ENCODE measurements at regions not wholly inside any gene's neighbourhood (a gene's known extent, or its start where the extent isn't known, plus 50 kb on each side); places are given as distances from the start of the nearest gene placed in this dataset.

DNA sequence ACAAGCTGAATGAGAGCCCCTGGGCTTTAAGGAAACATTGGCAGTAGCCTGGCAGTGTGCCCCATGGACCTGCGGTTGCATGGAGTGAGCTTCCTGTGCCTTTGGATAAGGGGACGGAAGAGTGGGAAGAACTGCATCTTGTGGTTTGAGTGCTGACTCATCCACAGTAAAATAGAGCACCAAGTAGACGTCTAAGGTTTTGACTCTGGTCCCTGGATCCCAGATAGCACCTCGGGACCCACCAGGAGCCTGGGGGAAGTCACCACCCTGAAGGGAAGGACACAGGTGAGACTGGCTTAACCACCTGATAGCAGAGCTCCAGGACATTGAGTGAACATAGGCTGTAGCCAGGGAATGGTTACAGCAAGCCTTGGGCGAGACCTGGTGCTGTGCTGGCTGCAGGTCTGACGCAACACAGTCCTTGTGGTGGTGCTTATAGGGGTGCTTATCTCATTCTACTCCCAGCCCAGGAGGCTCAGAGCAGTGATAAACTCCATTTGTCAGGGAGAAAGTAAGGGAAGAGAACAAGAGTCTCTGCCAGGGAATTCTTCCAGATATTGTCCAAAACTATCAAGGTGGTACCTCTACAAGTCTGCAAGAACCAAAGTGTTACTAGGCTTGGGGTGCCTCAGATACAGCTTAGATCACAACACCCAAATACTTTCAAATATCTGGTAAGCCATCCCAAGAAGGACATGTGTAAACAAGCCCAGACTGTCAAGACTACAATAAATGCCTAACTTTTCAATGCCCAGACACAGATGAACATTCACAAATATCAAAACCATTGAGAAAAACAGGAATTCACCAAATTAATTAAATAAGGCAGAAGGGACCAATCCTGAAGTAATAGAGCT lies 123.6 kb upstream of the TET2 start:
- no peaks in the 10 kb centered on the region for H3K27me3 ChIP-seq (ENCODE audit: control insufficient read depth, insufficient read depth, low read length)
- H3K27ac ChIP-seq (ENCODE audit: low read length) = no peak overlapping the region
- H3K9ac ChIP-seq (ENCODE audit: low read length) = no peak overlapping the region
- no peaks in the 10 kb centered on the region for H3K36me3 ChIP-seq (ENCODE audit: control insufficient read depth, low read depth, low read length)
- no peaks in the 10 kb centered on the region for H3K9me3 ChIP-seq (ENCODE audit: control insufficient read depth, low read depth, low read length)
- no peaks in the 10 kb centered on the region for H3K4me1 ChIP-seq (ENCODE audit: control insufficient read depth, low read depth, low read length)
- no peak overlapping the region for H3K4me3 ChIP-seq (ENCODE audit: low read length)

DNA sequence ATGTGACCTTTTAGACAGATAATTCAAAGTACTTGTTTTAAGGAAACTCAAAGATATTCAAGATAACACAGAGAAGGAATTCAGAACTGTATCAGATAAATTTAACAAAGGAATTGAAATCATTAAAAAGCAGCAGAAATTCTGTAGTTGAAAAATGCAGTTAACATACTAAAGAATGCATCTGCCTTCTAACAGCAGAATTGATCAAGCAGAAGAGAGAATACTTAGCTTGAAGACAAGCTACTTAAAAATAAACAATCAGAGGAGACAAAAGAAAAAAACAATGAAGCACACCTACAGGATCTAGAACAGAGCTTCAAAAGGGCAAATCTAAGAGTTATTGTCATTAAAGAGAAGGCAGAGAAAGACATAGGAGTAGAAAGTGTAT lies 123.0 kb upstream of the TET2 start:
- H3K4me1 ChIP-seq (ENCODE audit: control insufficient read depth, low read depth, low read length) = no peaks in the 10 kb centered on the region
- H3K9me3 ChIP-seq (ENCODE audit: control insufficient read depth, low read depth, low read length) = no peaks in the 10 kb centered on the region
- H3K9ac ChIP-seq (ENCODE audit: low read length) = no peak overlapping the region
- H3K27ac ChIP-seq (ENCODE audit: low read length) = no peak overlapping the region
- no peaks in the 10 kb centered on the region for H3K27me3 ChIP-seq (ENCODE audit: control insufficient read depth, insufficient read depth, low read length)
- H3K36me3 ChIP-seq (ENCODE audit: control insufficient read depth, low read depth, low read length) = no peaks in the 10 kb centered on the region
- no peak overlapping the region for H3K4me3 ChIP-seq (ENCODE audit: low read length)

DNA sequence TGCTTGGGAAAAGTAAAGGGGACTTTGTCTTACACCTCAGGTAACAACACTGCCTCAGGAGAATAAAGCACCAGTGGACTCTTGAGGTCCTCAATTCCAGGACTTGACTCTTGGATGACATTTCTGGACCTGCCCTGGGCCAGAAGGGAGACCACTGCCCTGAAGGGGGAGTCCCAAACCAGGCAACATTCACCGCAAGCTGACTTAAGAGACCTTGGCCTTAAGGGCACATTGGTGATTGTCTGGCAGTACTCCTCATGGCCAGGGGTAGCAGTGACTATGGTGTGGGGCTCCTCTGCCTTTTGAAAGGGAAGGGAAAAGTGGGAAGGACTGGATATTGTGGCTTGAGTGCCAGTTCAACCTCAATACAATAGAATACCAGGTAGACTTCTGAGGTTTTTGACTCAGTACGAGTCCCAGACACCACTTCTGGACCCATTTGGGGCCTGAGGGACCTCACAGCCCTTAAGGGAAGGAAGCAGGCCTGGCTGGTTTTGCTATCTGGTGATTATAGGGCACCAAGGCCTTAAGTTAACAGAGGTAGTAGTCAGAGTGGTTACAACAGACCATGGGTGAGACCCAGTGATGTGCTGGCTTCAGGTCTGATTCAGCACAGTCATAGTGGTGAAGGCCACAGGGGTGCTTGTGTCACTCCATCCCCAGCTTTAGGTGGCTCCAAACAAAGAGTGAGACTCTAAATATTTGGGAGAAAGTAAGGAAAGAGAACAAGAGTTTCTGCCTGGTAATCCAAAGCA lies 121.2 kb upstream of the TET2 start:
- no peaks in the 10 kb centered on the region for H3K36me3 ChIP-seq (ENCODE audit: control insufficient read depth, low read depth, low read length)
- H3K27me3 ChIP-seq (ENCODE audit: control insufficient read depth, insufficient read depth, low read length) = no peaks in the 10 kb centered on the region
- H3K4me3 ChIP-seq (ENCODE audit: low read length) = no peak overlapping the region
- no peaks in the 10 kb centered on the region for H3K9me3 ChIP-seq (ENCODE audit: control insufficient read depth, low read depth, low read length)
- no peaks in the 10 kb centered on the region for H3K4me1 ChIP-seq (ENCODE audit: control insufficient read depth, low read depth, low read length)
- no peak overlapping the region for H3K27ac ChIP-seq (ENCODE audit: low read length)
- H3K9ac ChIP-seq (ENCODE audit: low read length) = no peak overlapping the region

DNA sequence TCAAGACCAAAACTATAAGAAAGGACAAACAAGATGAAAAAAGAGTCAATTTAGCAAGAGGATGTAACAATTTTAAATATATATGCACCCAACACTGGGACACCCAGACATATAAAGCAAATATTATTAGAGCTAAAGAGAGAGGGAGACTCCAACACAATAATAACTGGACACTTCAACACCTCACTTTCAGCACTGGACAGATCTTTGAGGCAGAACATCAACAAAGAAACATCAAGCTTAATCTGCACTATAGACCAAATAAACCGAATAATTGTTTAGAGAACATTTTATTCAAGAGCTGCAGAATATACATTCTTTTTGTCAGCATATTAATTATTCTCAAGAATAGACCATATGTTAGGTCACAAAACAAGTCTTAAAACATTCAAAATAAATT lies 109.7 kb upstream of the TET2 start:
- no peaks in the 10 kb centered on the region for H3K4me1 ChIP-seq (ENCODE audit: control insufficient read depth, low read depth, low read length)
- H3K36me3 ChIP-seq (ENCODE audit: control insufficient read depth, low read depth, low read length) = no peaks in the 10 kb centered on the region
- no peak overlapping the region for H3K9ac ChIP-seq (ENCODE audit: low read length)
- no peaks in the 10 kb centered on the region for H3K27me3 ChIP-seq (ENCODE audit: control insufficient read depth, insufficient read depth, low read length)
- no peak overlapping the region for H3K27ac ChIP-seq (ENCODE audit: low read length)
- H3K4me3 ChIP-seq (ENCODE audit: low read length) = no peak overlapping the region
- no peaks in the 10 kb centered on the region for H3K9me3 ChIP-seq (ENCODE audit: control insufficient read depth, low read depth, low read length)

DNA sequence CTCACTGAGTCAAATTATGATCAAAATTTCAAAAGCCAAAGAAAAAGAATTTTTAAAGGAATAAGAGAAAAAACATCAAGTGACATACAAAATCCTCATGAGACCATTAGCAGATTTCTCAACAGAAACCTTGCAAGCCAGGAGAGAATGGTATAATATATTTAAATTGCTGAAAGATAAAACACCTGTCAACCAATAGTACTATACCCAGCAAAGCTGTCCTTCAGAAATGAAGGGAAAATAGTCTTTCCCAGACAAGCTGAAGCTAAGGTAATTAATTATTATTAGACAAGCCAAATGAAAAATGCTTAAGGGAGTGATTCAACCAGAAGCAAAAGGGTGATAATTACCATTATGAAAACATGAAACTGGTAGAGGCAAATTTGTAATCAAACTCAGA lies 104.2 kb upstream of the TET2 start:
- Histone ChIP-seq H3K27me3 (ENCODE audit: control insufficient read depth, insufficient read depth, low read length) (no peaks in the 10 kb centered on the region), H3K4me3 (ENCODE audit: low read length) (no peak overlapping the region), H3K9ac (ENCODE audit: low read length) (no peak overlapping the region), H3K36me3 (ENCODE audit: control insufficient read depth, low read depth, low read length) (no peaks in the 10 kb centered on the region), H3K27ac (ENCODE audit: low read length) (no peak overlapping the region), H3K9me3 (ENCODE audit: control insufficient read depth, low read depth, low read length) (no peaks in the 10 kb centered on the region), H3K4me1 (ENCODE audit: control insufficient read depth, low read depth, low read length) (no peaks in the 10 kb centered on the region)

DNA sequence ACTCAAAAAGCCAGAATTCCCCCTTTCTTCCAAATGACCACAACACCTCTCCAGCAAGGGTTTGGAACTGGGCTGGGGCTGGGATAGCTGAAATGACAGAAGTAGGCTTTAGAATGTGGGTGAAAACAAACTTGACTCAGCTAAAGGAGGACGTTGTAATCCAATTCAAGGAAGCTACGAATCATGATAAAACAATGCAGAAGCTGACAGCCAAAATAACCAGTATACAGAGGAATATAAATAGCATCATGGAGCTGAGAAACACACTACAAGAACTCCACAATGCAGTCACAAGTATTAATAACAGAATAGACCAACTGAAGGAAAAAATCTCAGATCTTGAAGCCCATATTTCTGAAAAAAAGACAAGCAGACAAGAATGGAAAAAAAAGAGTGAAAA lies 95.8 kb upstream of the TET2 start:
- Histone ChIP-seq H3K4me3 (ENCODE audit: low read length) (no peak overlapping the region), H3K36me3 (ENCODE audit: control insufficient read depth, low read depth, low read length) (no peaks in the 10 kb centered on the region), H3K9ac (ENCODE audit: low read length) (no peak overlapping the region), H3K9me3 (ENCODE audit: control insufficient read depth, low read depth, low read length) (peaks cover 7% of the 10 kb centered on the region), H3K27ac (ENCODE audit: low read length) (no peak overlapping the region), H3K27me3 (ENCODE audit: control insufficient read depth, insufficient read depth, low read length) (no peaks in the 10 kb centered on the region), H3K4me1 (ENCODE audit: control insufficient read depth, low read depth, low read length) (no peaks in the 10 kb centered on the region)

DNA sequence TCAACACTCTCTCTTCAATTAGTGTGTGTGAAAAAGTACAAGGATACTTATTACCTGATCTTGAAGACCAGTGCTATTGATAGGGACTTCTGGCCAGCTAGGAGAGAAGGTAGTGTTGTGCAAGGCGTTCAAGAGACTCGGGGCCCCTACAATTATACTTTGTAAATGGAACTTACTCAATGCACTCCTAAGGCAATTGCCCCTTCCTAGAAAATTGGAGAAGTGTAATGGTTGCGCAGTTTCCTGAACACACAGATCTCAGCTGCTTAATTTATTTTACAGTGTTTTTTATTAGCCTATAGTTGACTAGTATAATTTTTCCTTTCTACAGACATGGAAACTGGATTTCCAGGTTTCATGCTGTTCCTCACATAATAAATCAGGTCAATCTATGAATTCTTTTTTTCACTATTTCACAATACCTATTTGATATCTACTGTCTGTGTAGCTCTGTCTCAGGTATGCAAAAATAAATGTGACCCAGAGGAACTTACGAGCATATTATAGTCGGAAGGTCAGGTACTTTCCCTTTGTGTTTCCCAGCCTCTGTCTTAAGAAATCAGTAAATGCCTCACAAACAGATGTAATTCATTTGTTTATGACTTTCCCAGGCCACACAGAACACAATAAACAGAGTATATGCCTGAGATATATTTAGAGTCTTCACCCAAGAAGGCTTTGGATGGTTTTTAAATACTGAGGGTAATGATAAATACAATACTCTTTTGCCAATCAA lies 89.1 kb upstream of the TET2 start:
- H3K9me3 ChIP-seq (ENCODE audit: control insufficient read depth, low read depth, low read length) = no peaks in the 10 kb centered on the region
- no peaks in the 10 kb centered on the region for H3K36me3 ChIP-seq (ENCODE audit: control insufficient read depth, low read depth, low read length)
- no peak overlapping the region for H3K4me3 ChIP-seq (ENCODE audit: low read length)
- no peak overlapping the region for H3K27ac ChIP-seq (ENCODE audit: low read length)
- no peaks in the 10 kb centered on the region for H3K27me3 ChIP-seq (ENCODE audit: control insufficient read depth, insufficient read depth, low read length)
- no peak overlapping the region for H3K9ac ChIP-seq (ENCODE audit: low read length)
- peaks cover 6% of the 10 kb centered on the region for H3K4me1 ChIP-seq (ENCODE audit: control insufficient read depth, low read depth, low read length)

DNA sequence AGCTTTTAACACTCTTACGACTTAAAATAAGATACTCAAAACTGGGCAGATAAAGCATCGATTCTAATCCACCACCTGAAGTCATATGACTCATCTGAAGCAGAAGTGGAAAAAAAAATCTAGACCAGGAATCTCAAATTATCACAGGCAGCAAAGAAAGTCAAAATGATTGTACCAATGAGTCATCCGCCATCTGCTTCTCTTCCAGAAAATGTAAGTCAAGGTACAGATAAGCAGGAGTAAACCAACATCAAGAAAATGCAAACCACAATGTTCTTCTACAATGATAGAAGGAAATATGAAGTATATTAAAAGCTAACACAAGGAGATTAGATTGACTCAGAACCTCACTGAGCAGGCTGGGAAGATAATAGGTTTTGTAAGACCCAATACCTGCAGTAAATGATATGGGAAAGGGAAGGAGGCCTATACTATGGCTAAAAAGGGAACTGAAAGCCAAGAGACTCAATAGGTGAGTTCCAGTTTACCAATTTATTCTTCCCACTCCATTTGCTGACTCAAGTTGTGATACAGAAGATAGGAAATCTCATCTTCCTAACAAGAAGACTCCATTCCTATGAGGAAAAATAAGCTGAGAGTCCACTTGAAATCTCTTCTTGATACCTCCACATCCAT lies 88.4 kb upstream of the TET2 start:
- no peaks in the 10 kb centered on the region for H3K36me3 ChIP-seq (ENCODE audit: control insufficient read depth, low read depth, low read length)
- H3K27ac ChIP-seq (ENCODE audit: low read length) = no peak overlapping the region
- no peak overlapping the region for H3K4me3 ChIP-seq (ENCODE audit: low read length)
- no peaks in the 10 kb centered on the region for H3K27me3 ChIP-seq (ENCODE audit: control insufficient read depth, insufficient read depth, low read length)
- peaks cover 6% of the 10 kb centered on the region for H3K4me1 ChIP-seq (ENCODE audit: control insufficient read depth, low read depth, low read length)
- no peaks in the 10 kb centered on the region for H3K9me3 ChIP-seq (ENCODE audit: control insufficient read depth, low read depth, low read length)
- H3K9ac ChIP-seq (ENCODE audit: low read length) = no peak overlapping the region

DNA sequence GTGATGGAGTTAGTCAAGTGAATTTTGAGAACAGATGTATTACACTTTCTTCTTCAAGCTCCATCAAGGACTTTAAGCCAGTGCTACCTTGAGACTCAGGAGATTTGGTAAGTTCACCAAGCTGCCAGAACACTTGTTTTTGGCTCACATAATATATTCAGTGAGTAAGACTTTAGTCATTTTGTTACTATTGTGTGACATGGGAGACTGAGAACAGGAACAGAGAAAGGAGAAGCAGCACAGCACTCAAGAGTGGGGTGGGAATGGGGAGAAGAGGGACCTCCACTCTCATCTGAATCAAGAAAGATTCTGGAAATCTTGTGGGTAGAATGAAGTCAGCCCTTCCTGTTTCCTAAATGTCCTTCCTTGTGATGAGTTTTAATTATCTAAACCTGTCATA lies 87.3 kb upstream of the TET2 start:
- Histone ChIP-seq H3K27me3 (ENCODE audit: control insufficient read depth, insufficient read depth, low read length) (no peaks in the 10 kb centered on the region), H3K36me3 (ENCODE audit: control insufficient read depth, low read depth, low read length) (no peaks in the 10 kb centered on the region), H3K4me3 (ENCODE audit: low read length) (no peak overlapping the region), H3K9ac (ENCODE audit: low read length) (no peak overlapping the region), H3K9me3 (ENCODE audit: control insufficient read depth, low read depth, low read length) (no peaks in the 10 kb centered on the region), H3K27ac (ENCODE audit: low read length) (no peak overlapping the region), H3K4me1 (ENCODE audit: control insufficient read depth, low read depth, low read length) (peaks cover 6% of the 10 kb centered on the region)

DNA sequence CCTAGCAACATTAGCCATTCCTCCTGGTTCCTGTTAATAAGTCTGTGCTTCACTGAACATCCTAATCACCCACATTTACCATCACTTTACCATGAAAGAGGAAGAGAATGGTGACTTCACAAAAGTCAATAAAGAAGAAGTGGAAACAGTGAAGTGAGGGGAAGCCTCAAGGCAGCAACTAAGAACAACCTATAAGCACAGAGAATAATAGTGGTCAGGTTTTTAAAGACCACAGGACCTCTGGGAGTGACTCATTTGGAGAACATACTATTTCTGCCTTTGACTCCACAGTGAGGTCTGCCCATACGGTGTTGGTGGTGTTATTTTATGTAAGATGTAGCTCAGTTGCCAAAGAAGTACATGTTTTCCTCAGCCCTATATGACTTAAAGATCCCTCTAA lies 86.0 kb upstream of the TET2 start:
- H3K4me1 ChIP-seq (ENCODE audit: control insufficient read depth, low read depth, low read length) = peaks cover 6% of the 10 kb centered on the region
- H3K9me3 ChIP-seq (ENCODE audit: control insufficient read depth, low read depth, low read length) = no peaks in the 10 kb centered on the region
- no peak overlapping the region for H3K27ac ChIP-seq (ENCODE audit: low read length)
- H3K27me3 ChIP-seq (ENCODE audit: control insufficient read depth, insufficient read depth, low read length) = no peaks in the 10 kb centered on the region
- H3K9ac ChIP-seq (ENCODE audit: low read length) = no peak overlapping the region
- no peak overlapping the region for H3K4me3 ChIP-seq (ENCODE audit: low read length)
- H3K36me3 ChIP-seq (ENCODE audit: control insufficient read depth, low read depth, low read length) = no peaks in the 10 kb centered on the region

DNA sequence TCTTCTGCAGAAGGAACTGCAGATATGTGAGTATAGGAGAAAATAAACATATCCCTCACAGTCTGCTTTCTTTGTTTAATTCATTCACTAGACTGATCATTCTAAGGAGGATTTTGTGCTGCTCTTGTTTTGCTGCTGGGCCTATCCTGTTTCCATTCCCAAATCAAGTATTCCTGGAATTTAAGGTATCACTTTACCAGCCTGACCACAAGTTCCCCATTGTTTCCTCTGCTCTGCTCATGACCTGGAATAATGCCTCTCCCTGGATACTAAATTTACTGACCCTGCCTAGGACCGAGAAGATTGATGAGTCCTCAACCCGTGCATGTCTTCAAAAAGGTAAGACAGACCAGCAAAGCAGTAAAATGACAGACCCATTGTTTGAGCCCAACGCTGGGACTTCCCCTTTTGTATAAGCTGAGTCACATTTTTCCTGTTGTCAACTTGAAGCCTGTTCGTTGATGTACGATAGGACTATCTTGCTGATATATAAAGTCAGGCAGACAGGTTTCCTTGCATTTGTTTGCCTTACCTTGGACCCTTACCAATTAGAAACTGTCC lies 85.5 kb upstream of the TET2 start:
- Histone ChIP-seq H3K27me3 (ENCODE audit: control insufficient read depth, insufficient read depth, low read length) (no peaks in the 10 kb centered on the region), H3K4me3 (ENCODE audit: low read length) (no peak overlapping the region), H3K9me3 (ENCODE audit: control insufficient read depth, low read depth, low read length) (no peaks in the 10 kb centered on the region), H3K27ac (ENCODE audit: low read length) (no peak overlapping the region), H3K4me1 (ENCODE audit: control insufficient read depth, low read depth, low read length) (peaks cover 6% of the 10 kb centered on the region), H3K9ac (ENCODE audit: low read length) (no peak overlapping the region), H3K36me3 (ENCODE audit: control insufficient read depth, low read depth, low read length) (no peaks in the 10 kb centered on the region)

Data from iPS-18a (cell line).